ENCODE measurements at regions not wholly inside any gene's neighbourhood (a gene's known extent, or its start where the extent isn't known, plus 50 kb on each side); places are given as distances from the start of the nearest gene placed in this dataset.
A peak's percentile ranks its signal among the peaks of the same experiment; 100 is the strongest.

- no peak for DNase-seq
- in situ Hi-C loops (cut with HindIII; ENCODE audit: low pct_ligation_motif_present, low pct_unique_long_range_greater_than_20kb, low sequenced_read_pairs), result no loop called here
These were observed 369.8 kb upstream of the SOX11 start for GRCh38 chr2:5322396-5322795.

GRCh38 chr2:5325523-5325922, 366.7 kb upstream of the SOX11 start:
- no peak for DNase-seq
- in situ Hi-C loops (cut with HindIII; ENCODE audit: low pct_ligation_motif_present, low pct_unique_long_range_greater_than_20kb, low sequenced_read_pairs), result no loop called here

- DNase-seq, result no peak
- in situ Hi-C loops (cut with HindIII; ENCODE audit: low pct_ligation_motif_present, low pct_unique_long_range_greater_than_20kb, low sequenced_read_pairs), result no loop called here
These were observed 363.4 kb upstream of the SOX11 start for GRCh38 chr2:5328826-5329225.

GRCh38 chr2:5329763-5330162, 362.4 kb upstream of the SOX11 start:
- in situ Hi-C loops (cut with HindIII; ENCODE audit: low pct_ligation_motif_present, low pct_unique_long_range_greater_than_20kb, low sequenced_read_pairs), result no loop called here
- DNase-seq, result no peak

- peak; percentile 38 for DNase-seq
- in situ Hi-C loops (cut with HindIII; ENCODE audit: low pct_ligation_motif_present, low pct_unique_long_range_greater_than_20kb, low sequenced_read_pairs), result no loop called here
These were observed 361.2 kb upstream of the SOX11 start for GRCh38 chr2:5330961-5331360.

GRCh38 chr2:5332925-5333324, 359.3 kb upstream of the SOX11 start:
- in situ Hi-C loops (cut with HindIII; ENCODE audit: low pct_ligation_motif_present, low pct_unique_long_range_greater_than_20kb, low sequenced_read_pairs), result no loop called here
- DNase-seq, result no peak

GRCh38 chr2:5339473-5339872, 352.7 kb upstream of the SOX11 start:
- no peak for DNase-seq
- in situ Hi-C loops (cut with HindIII; ENCODE audit: low pct_ligation_motif_present, low pct_unique_long_range_greater_than_20kb, low sequenced_read_pairs), result no loop called here

GRCh38 chr2:5343785-5344335, 348.3 kb upstream of the SOX11 start:
- in situ Hi-C loops (cut with HindIII; ENCODE audit: low pct_ligation_motif_present, low pct_unique_long_range_greater_than_20kb, low sequenced_read_pairs), result no loop called here
- no peak for DNase-seq

GRCh38 chr2:5352286-5352685, 339.9 kb upstream of the SOX11 start:
- no peak for DNase-seq
- in situ Hi-C loops (cut with HindIII; ENCODE audit: low pct_ligation_motif_present, low pct_unique_long_range_greater_than_20kb, low sequenced_read_pairs), result no loop called here

GRCh38 chr2:5353565-5353964, 338.6 kb upstream of the SOX11 start:
- in situ Hi-C loops (cut with HindIII; ENCODE audit: low pct_ligation_motif_present, low pct_unique_long_range_greater_than_20kb, low sequenced_read_pairs), result no loop called here
- DNase-seq, result no peak

- no peak for DNase-seq
- in situ Hi-C loops (cut with HindIII; ENCODE audit: low pct_ligation_motif_present, low pct_unique_long_range_greater_than_20kb, low sequenced_read_pairs), result no loop called here
These were observed 332.8 kb upstream of the SOX11 start for GRCh38 chr2:5359397-5359796.

GRCh38 chr2:5360081-5360480, 332.1 kb upstream of the SOX11 start:
- no peak for DNase-seq
- in situ Hi-C loops (cut with HindIII; ENCODE audit: low pct_ligation_motif_present, low pct_unique_long_range_greater_than_20kb, low sequenced_read_pairs), result no loop called here

- in situ Hi-C loops (cut with HindIII; ENCODE audit: low pct_ligation_motif_present, low pct_unique_long_range_greater_than_20kb, low sequenced_read_pairs), result no loop called here
- no peak for DNase-seq
These were observed 327.8 kb upstream of the SOX11 start for GRCh38 chr2:5364361-5364760.

GRCh38 chr2:5365871-5366461, 326.2 kb upstream of the SOX11 start:
- DNase-seq, result peak; percentile 79
- in situ Hi-C loops (cut with HindIII; ENCODE audit: low pct_ligation_motif_present, low pct_unique_long_range_greater_than_20kb, low sequenced_read_pairs), result no loop called here

GRCh38 chr2:5367321-5367720, 324.9 kb upstream of the SOX11 start:
- in situ Hi-C loops (cut with HindIII; ENCODE audit: low pct_ligation_motif_present, low pct_unique_long_range_greater_than_20kb, low sequenced_read_pairs), result no loop called here
- DNase-seq, result no peak

- in situ Hi-C loops (cut with HindIII; ENCODE audit: low pct_ligation_motif_present, low pct_unique_long_range_greater_than_20kb, low sequenced_read_pairs), result no loop called here
- no peak for DNase-seq
These were observed 323.9 kb upstream of the SOX11 start for GRCh38 chr2:5368263-5368662.

GRCh38 chr2:5369510-5369909, 322.7 kb upstream of the SOX11 start:
- no peak for DNase-seq
- in situ Hi-C loops (cut with HindIII; ENCODE audit: low pct_ligation_motif_present, low pct_unique_long_range_greater_than_20kb, low sequenced_read_pairs), result no loop called here

GRCh38 chr2:5370158-5370557, 322.0 kb upstream of the SOX11 start:
- DNase-seq, result no peak
- in situ Hi-C loops (cut with HindIII; ENCODE audit: low pct_ligation_motif_present, low pct_unique_long_range_greater_than_20kb, low sequenced_read_pairs), result no loop called here

- in situ Hi-C loops (cut with HindIII; ENCODE audit: low pct_ligation_motif_present, low pct_unique_long_range_greater_than_20kb, low sequenced_read_pairs), result no loop called here
- DNase-seq, result no peak
These were observed 320.0 kb upstream of the SOX11 start for GRCh38 chr2:5372141-5372540.

GRCh38 chr2:5373200-5373599, 319.0 kb upstream of the SOX11 start:
- in situ Hi-C loops (cut with HindIII; ENCODE audit: low pct_ligation_motif_present, low pct_unique_long_range_greater_than_20kb, low sequenced_read_pairs), result no loop called here
- DNase-seq, result peak; percentile 6

- no peak for DNase-seq
- in situ Hi-C loops (cut with HindIII; ENCODE audit: low pct_ligation_motif_present, low pct_unique_long_range_greater_than_20kb, low sequenced_read_pairs), result no loop called here
These were observed 317.4 kb upstream of the SOX11 start for GRCh38 chr2:5374762-5375161.

All from ACHN (cell line).